Astrocyte of the cerebellum (primary cell): ENCODE measurements at regions not wholly inside any gene's neighbourhood (a gene's known extent, or its start where the extent isn't known, plus 50 kb on each side); places are given as distances from the start of the nearest gene placed in this dataset.

Source experiments
- DNase-seq: peaks from one replicate; pipeline ENCODE4 v3.0.0-alpha.2; 2011; ENCODE audit warnings: low read depth
- H3K4me3 ChIP-seq: 2 replicates; pipeline ENCODE4 v1.5.1; 2011; ENCODE audit warnings: mild to moderate bottlenecking, low read depth, low read length, moderate library complexity
- in situ Hi-C: cut with HindIII; loops from 2 replicates; pipeline ENCODE4 v1.10.0; 2017; ENCODE audit warnings: low sequenced_read_pairs
- TF ChIP-seq, protein P1 (sequence below): IDR thresholded peaks from 2 replicates; pipeline ENCODE4 v1.5.1; 2012; ENCODE audit warnings: low read length, low read depth, moderate library complexity, mild to moderate bottlenecking; ENCODE audit errors: missing control alignments

DNA sequence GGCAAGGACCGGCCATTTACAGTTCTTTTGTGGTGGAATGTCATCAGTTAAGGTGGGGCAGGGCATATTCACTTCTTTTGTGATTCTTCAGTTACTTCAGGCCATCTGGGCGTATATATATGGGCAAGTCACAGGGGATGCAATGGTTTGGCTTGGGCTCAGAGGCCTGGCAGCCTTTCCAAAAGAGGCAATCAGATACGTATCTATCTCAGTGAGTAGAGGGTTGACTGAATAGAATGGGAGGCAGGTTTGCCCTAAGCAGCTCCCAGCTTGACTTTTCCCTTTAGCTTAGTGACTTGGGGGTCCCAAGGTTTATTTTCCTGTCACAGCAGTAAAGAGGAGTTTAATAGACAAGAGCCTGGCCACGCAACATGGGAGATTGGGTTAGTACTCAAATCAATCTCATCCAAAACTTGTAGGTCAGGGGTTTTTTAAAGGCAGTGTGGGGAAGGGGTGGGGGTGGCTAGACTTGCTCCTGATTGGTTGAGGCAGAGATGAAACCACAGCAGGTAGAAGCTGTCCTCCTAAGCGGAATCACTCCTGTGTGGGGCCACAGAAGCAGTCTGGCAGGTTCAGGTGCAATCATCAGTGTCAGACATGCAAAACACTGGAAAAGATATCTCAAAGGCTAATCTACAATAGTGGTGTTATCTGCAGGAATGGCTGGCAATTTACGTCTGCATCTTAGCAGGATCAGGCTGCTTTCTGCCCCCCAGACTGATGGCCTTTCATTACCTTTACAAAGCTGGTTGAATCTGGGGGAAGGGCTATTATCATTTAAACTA is 112.9 kb downstream of the TLR5 start:
- DNase-seq = no peak
- TF ChIP-seq, protein P1, sequence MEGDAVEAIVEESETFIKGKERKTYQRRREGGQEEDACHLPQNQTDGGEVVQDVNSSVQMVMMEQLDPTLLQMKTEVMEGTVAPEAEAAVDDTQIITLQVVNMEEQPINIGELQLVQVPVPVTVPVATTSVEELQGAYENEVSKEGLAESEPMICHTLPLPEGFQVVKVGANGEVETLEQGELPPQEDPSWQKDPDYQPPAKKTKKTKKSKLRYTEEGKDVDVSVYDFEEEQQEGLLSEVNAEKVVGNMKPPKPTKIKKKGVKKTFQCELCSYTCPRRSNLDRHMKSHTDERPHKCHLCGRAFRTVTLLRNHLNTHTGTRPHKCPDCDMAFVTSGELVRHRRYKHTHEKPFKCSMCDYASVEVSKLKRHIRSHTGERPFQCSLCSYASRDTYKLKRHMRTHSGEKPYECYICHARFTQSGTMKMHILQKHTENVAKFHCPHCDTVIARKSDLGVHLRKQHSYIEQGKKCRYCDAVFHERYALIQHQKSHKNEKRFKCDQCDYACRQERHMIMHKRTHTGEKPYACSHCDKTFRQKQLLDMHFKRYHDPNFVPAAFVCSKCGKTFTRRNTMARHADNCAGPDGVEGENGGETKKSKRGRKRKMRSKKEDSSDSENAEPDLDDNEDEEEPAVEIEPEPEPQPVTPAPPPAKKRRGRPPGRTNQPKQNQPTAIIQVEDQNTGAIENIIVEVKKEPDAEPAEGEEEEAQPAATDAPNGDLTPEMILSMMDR = no peak
- H3K4me3 ChIP-seq = no peak overlapping the region
- in situ Hi-C loops = no loop called here

DNA sequence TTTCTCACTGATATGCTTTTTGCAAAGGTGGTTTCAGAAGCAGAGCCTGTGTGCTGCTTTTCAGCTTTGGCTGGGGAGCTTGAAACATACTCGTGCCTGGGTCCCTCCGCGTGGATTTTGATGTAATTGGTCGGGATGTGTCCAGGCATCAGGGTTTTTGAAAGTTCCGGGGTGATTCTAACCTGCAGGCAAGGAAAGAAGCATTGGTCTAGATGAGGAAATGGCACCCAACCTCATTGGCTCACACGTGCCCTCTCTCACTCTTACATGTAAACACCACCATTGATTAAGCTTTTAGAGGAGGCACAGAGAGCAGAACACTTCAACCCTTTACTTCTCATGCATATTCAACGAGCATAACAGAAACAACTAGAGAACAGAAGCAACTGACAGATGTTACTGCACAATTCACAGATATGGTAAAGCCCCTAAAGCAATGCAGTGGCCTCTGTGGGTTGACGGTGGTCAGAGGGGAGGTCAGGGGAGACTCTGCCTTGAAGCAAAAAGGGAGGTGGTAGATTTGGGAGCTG is 112.1 kb downstream of the TLR5 start:
- H3K4me3 ChIP-seq = no peak overlapping the region
- DNase-seq = no peak
- in situ Hi-C loops = no loop called here
- TF ChIP-seq, protein P1 = no peak

DNA sequence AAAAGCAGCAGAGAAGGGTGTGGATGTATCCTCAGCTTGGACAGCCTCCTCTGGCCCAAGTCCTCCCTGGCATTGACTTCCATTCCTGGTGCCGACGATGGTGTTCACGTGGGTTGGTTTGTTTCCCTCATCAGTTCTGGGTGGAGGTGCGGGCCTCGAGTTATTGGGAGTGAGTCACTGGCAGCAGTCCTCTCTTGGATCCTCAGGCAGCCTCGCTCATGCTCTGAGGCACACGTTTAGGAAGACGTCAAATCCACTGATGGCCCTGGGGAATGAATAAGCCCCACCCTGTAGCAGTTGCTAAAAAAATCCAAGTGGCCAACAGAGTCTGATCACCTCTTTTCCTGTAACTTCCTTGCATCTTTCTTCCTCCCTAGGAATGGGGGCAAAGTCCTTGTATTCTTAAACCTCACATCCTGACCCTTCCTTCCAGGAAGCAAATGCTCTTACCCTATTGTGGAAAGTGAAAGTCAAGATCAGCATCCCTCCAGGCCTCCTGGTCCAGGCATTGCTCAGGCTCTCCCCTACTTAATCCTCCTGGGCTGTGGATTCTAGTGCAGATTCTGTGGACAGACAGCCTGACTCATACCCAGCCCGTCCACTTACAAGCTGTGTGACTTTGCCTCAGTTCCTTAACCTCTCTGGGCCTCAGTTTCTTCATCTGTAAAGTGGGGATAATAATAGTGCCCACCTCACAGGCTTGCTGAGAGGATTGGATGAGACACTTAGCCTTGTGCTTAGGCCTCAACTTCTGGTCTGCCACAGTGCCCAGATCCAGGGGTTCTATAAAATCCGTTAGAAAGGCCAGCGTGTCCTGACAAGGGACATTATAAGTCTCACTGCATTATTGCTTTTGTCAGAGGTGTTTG is 111.1 kb downstream of the TLR5 start:
- TF ChIP-seq, protein P1 = no peak
- in situ Hi-C loops = no loop called here
- DNase-seq = no peak
- no peak overlapping the region for H3K4me3 ChIP-seq

DNA sequence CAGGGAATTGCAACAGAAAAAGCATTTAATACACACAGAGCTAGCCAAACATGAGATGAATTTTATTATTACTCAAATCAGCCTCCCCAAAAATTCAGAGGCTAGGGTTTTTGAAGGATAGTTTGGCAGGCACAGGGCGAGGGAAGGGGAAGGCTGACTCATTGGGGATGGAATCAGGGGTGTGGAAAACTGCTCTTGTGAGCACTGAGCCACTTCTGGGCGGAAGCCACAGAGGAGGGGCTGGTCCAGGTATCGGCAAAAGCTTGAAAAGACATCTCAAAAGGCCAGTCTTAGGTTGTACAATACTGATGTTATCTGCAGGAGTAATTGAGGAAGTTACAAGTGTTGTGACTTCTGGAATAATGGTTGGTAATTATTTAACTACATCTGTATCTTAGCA is 109.4 kb downstream of the TLR5 start:
- no peak for DNase-seq
- H3K4me3 ChIP-seq = no peak overlapping the region
- in situ Hi-C loops = no loop called here
- TF ChIP-seq, protein P1 = no peak

DNA sequence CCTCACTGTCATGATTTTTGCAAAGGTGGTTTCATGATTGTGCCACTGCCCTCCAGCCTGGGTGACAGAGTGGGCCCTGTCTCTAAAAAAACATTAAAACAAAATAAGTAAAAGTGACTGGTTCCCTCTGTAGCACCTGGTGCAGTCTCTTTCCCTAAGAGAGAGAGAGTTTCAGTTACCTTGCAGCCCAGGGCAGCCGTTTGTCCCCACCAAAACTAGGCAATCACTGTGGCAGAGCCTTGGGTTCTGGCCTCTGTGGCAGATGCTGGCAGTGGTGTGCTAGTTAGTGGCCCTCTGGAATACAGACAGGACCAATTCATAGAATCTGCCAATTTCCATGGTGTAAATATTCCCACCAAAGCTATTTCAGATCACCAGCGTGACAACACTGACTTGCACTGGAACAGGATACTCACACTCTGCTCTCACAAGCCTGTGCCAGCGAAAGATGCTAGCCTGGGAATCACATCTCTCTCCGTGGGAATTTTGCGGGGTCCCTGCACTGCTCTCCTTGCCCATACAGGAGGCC is 108.7 kb downstream of the TLR5 start:
- no peak for DNase-seq
- no peak overlapping the region for H3K4me3 ChIP-seq
- in situ Hi-C loops = no loop called here
- TF ChIP-seq, protein P1 = no peak

DNA sequence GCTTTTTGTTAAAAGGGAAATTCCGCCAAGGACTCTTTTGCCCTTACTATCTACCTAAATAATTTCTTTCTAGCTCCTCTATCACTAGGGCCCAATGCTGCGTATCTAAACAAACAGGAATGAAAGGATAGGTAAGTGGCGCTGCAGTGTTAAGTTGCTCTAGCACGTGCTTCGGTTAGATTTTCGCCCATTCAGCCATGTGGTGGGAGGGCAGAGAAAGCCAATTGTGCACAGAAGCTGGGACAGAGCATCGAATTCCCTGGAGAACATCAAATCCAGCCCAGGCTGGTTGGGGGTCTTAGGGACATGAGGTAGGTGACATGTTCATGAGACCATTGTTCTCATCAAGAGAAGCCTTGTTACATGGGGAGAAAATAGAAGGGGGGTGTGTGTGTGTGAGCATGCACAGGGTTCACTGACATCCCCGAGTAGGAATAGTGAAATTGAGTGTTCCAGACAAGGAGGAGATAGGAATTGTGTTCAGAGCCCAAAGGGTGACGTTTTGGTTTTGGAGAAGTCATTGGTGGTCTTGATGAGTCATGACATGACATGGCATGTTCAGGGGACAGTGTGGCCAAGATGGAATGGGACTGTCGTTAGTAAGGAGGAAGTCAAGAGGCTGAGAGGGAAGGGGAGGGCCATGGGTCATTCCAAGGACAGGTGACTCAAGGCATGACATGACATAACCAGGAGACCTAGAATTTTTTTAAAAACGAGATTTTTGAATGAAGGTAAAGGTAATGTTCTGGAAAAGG is 107.1 kb downstream of the TLR5 start:
- no peak for DNase-seq
- in situ Hi-C loops = no loop called here
- TF ChIP-seq, protein P1 = no peak
- H3K4me3 ChIP-seq = no peak overlapping the region
